Neural cell (in vitro differentiated cells): ENCODE measurements at regions not wholly inside any gene's neighbourhood (a gene's known extent, or its start where the extent isn't known, plus 50 kb on each side); places are given as distances from the start of the nearest gene placed in this dataset.

Experiments
- H2AFZ ChIP-seq: fragments of 200-600, 300-800 bp; sonication (generic), shearing (Covaris generic); 2 replicates; pipeline ENCODE4 v1.6.0; 2014; ENCODE audit warnings: low read depth, mild to moderate bottlenecking, antibody characterized with exemption, low read length, moderate library complexity
- H3F3A ChIP-seq: fragments of 200-600 bp; shearing (Covaris generic); 2 replicates; pipeline ENCODE4 v1.6.1; 2016; ENCODE audit warnings: mild to moderate bottlenecking, moderate library complexity, mixed read lengths, antibody characterized with exemption, low read length; ENCODE audit not compliant: insufficient read depth, poor library complexity, severe bottlenecking
- H3K27ac ChIP-seq: fragments of 200-600, 300-800 bp; sonication (generic), shearing (Covaris generic); 2 replicates; pipeline ENCODE4 v1.5.1; 2014; ENCODE audit warnings: mild to moderate bottlenecking, low read length, moderate library complexity
- H3K27me3 ChIP-seq: fragments of 300-800, 200-600 bp; sonication (generic), shearing (Covaris generic); 2 replicates; pipeline ENCODE4 v1.6.0; 2014; ENCODE audit warnings: mild to moderate bottlenecking, low read depth, low read length, moderate library complexity; ENCODE audit not compliant: insufficient read depth
- H3K36me3 ChIP-seq: fragments of 300-800, 200-600 bp; sonication (generic), shearing (Covaris generic); 2 replicates; pipeline ENCODE4 v1.5.1; 2014; ENCODE audit warnings: mild to moderate bottlenecking, antibody characterized with exemption, low read length, moderate library complexity; ENCODE audit not compliant: insufficient read depth
- H3K4me2 ChIP-seq: fragments of 300-800, 200-600 bp; sonication (generic), shearing (Covaris generic); 2 replicates; pipeline ENCODE4 v1.6.0; 2014; ENCODE audit warnings: mild to moderate bottlenecking, low read length
- H3K4me3 ChIP-seq: fragments of 300-800, 200-600 bp; sonication (generic), shearing (Covaris generic); 2 replicates; pipeline ENCODE4 v1.5.1; 2014; ENCODE audit warnings: mild to moderate bottlenecking, low read length, moderate library complexity
- H3K79me2 ChIP-seq: fragments of 200-600 bp; shearing (Covaris generic); replicated peaks from 2 replicates; pipeline ENCODE4 v1.6.0; 2014; ENCODE audit warnings: mild to moderate bottlenecking, low read length, moderate library complexity; ENCODE audit not compliant: insufficient read depth
- H3K9ac ChIP-seq: fragments of 300-800, 200-600 bp; sonication (generic), shearing (Covaris generic); 2 replicates; pipeline ENCODE4 v1.6.1; 2016; ENCODE audit warnings: mild to moderate bottlenecking, low read length, mixed read lengths
- H3K9me2 ChIP-seq: fragments of 200-600 bp; shearing (Covaris generic); 2 replicates; pipeline ENCODE4 v1.6.1; 2016; ENCODE audit warnings: mild to moderate bottlenecking, low read length, mixed read lengths; ENCODE audit not compliant: insufficient read depth
- H3K9me3 ChIP-seq: fragments of 200-600, 300-800 bp; sonication (generic), shearing (Covaris generic); 2 replicates; pipeline ENCODE4 v1.6.1; 2016; ENCODE audit warnings: mild to moderate bottlenecking, mixed run types, low read length, moderate library complexity, mixed read lengths
- H4K20me1 ChIP-seq: fragments of 200-600 bp; shearing (Covaris generic); 2 replicates; pipeline ENCODE4 v1.6.1; 2016; ENCODE audit warnings: mild to moderate bottlenecking, mixed run types; ENCODE audit not compliant: insufficient read depth
- EP300 ChIP-seq: fragments of 450-650 bp; conservative IDR thresholded peaks from 2 replicates; pipeline ENCODE4 v1.6.1; 2014; ENCODE audit warnings: antibody characterized with exemption, mild to moderate bottlenecking, moderate library complexity; ENCODE audit not compliant: poor library complexity, severe bottlenecking
- EZH2 ChIP-seq: fragments of 200-600, 300-800 bp; shearing (Covaris generic), sonication (generic); IDR thresholded peaks from 2 replicates; pipeline ENCODE4 v1.6.1; 2014; ENCODE audit warnings: antibody characterized with exemption, low read length, borderline replicate concordance, mild to moderate bottlenecking; ENCODE audit not compliant: insufficient read depth, poor library complexity, severe bottlenecking
- MXI1 ChIP-seq: fragments of 450-650 bp; conservative IDR thresholded peaks from 2 replicates; pipeline ENCODE4 v1.6.1; 2014; ENCODE audit warnings: antibody characterized with exemption, mild to moderate bottlenecking; ENCODE audit not compliant: poor library complexity, severe bottlenecking
- POLR2AphosphoS5 ChIP-seq: IDR thresholded peaks from 2 replicates; pipeline ENCODE4 v1.6.1; 2012
- RAD21 ChIP-seq: fragments of 450-650 bp; conservative IDR thresholded peaks from 2 replicates; pipeline ENCODE4 v1.6.1; 2014; ENCODE audit warnings: antibody characterized with exemption, mild to moderate bottlenecking, moderate library complexity
- REST ChIP-seq: IDR thresholded peaks from 2 replicates; pipeline ENCODE4 v1.6.1; 2012; ENCODE audit warnings: borderline replicate concordance
- SMC3 ChIP-seq: fragments of 450-650 bp; conservative IDR thresholded peaks from 2 replicates; pipeline ENCODE4 v1.6.1; 2014; ENCODE audit warnings: antibody characterized with exemption, mild to moderate bottlenecking, moderate library complexity; ENCODE audit not compliant: poor library complexity
- TAF1 ChIP-seq: IDR thresholded peaks from 2 replicates; pipeline ENCODE4 v1.6.1; 2012; ENCODE audit warnings: low read depth
- TF ChIP-seq, protein P1 (sequence below): fragments of 450-650 bp; IDR thresholded peaks from 2 replicates; pipeline ENCODE4 v1.5.1; 2014; ENCODE audit warnings: antibody characterized with exemption, mild to moderate bottlenecking, moderate library complexity; ENCODE audit not compliant: poor library complexity, severe bottlenecking

GRCh38 chr7:88480271-88480670 is 173.6 kb upstream of the STEAP4 start:
- Histone ChIP-seq H3K27me3 (no peaks in the 10 kb centered on the region), H3K9ac (no peak overlapping the region), H2AFZ (no peak overlapping the region), H3K27ac (no peak overlapping the region), H3K4me2 (no peak overlapping the region), H3K36me3 (no peaks in the 10 kb centered on the region), H3K9me2 (no peaks in the 10 kb centered on the region), H3K9me3 (no peaks in the 10 kb centered on the region), H3F3A (no peaks in the 10 kb centered on the region), H3K79me2 (no peaks in the 10 kb centered on the region), H3K4me3 (no peak overlapping the region), H4K20me1 (no peaks in the 10 kb centered on the region)
- TF ChIP-seq EZH2 (no peak), MXI1 (no peak), TAF1 (no peak), POLR2AphosphoS5 (no peak), EP300 (no peak), RAD21 (no peak), REST (no peak)
- TF ChIP-seq, protein P1, sequence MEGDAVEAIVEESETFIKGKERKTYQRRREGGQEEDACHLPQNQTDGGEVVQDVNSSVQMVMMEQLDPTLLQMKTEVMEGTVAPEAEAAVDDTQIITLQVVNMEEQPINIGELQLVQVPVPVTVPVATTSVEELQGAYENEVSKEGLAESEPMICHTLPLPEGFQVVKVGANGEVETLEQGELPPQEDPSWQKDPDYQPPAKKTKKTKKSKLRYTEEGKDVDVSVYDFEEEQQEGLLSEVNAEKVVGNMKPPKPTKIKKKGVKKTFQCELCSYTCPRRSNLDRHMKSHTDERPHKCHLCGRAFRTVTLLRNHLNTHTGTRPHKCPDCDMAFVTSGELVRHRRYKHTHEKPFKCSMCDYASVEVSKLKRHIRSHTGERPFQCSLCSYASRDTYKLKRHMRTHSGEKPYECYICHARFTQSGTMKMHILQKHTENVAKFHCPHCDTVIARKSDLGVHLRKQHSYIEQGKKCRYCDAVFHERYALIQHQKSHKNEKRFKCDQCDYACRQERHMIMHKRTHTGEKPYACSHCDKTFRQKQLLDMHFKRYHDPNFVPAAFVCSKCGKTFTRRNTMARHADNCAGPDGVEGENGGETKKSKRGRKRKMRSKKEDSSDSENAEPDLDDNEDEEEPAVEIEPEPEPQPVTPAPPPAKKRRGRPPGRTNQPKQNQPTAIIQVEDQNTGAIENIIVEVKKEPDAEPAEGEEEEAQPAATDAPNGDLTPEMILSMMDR: no peak

GRCh38 chr7:88477976-88478375 is 171.3 kb upstream of the STEAP4 start:
- Histone ChIP-seq H3K27me3 (no peaks in the 10 kb centered on the region), H3K9me3 (no peaks in the 10 kb centered on the region), H3F3A (no peaks in the 10 kb centered on the region), H3K4me3 (no peak overlapping the region), H3K36me3 (no peaks in the 10 kb centered on the region), H3K9me2 (no peaks in the 10 kb centered on the region), H3K9ac (no peak overlapping the region), H4K20me1 (no peaks in the 10 kb centered on the region), H3K4me2 (no peak overlapping the region), H3K27ac (no peak overlapping the region), H3K79me2 (no peaks in the 10 kb centered on the region), H2AFZ (no peak overlapping the region)
- no peak for TF ChIP-seq RAD21
- TF ChIP-seq EP300: no peak
- TF ChIP-seq MXI1: no peak
- TF ChIP-seq, protein P1: no peak
- TF ChIP-seq POLR2AphosphoS5: no peak
- TF ChIP-seq SMC3: no peak
